Stimulated activated CD8-positive, alpha-beta memory T cell treated with anti-CD3 and anti-CD28 coated beads, Interleukin-4, amount 100 ng/mL, for 4 hours (primary cell): ENCODE measurements at regions not wholly inside any gene's neighbourhood (a gene's known extent, or its start where the extent isn't known, plus 50 kb on each side); places are given as distances from the start of the nearest gene placed in this dataset.
"Not testable (repeated sequence)": the region's sequence is repeated elsewhere in the genome, so short reads cannot be mapped to it uniquely, and the experiment has no call there.

Experiments
- DNase-seq, 2 donors: peaks; one replicate each; pipeline ENCODE4 v3.0.0-alpha.2; 2020; ENCODE audit warnings: low read depth in 2 of 2, low spot score in 1 of 2

- DNase-seq, result not testable (repeated sequence)
Observed at GRCh38 chr11:14573539-14574057, 53.4 kb upstream of the PSMA1 start.

GRCh38 chr11:14577292-14577691 lies 57.1 kb upstream of the PSMA1 start:
- DNase-seq, result no peak

GRCh38 chr11:14577835-14578529 lies 57.8 kb upstream of the PSMA1 start:
- no peak for DNase-seq

- peak; percentile 22 to 40 for DNase-seq
Observed at GRCh38 chr11:14578541-14578956, 58.4 kb upstream of the PSMA1 start.

- DNase-seq, result no peak
Observed at GRCh38 chr11:14579646-14580045, 59.5 kb upstream of the PSMA1 start.

GRCh38 chr11:14582793-14583192 lies 60.8 kb upstream of the PDE3B start:
- no peak for DNase-seq

- DNase-seq, result no peak
Observed at GRCh38 chr11:14583252-14584034, 60.2 kb upstream of the PDE3B start.

GRCh38 chr11:14584035-14584363 lies 59.6 kb upstream of the PDE3B start:
- DNase-seq, result no peak

GRCh38 chr11:14584595-14584994 lies 59.0 kb upstream of the PDE3B start:
- no peak for DNase-seq

- DNase-seq, result no peak
Observed at GRCh38 chr11:14585438-14585837, 58.2 kb upstream of the PDE3B start.

- no peak for DNase-seq
Observed at GRCh38 chr11:14587258-14587657, 56.3 kb upstream of the PDE3B start.

- DNase-seq, result no peak
Observed at GRCh38 chr11:14588681-14589080, 54.9 kb upstream of the PDE3B start.

GRCh38 chr11:14589421-14589820 lies 54.2 kb upstream of the PDE3B start:
- DNase-seq, result no peak

GRCh38 chr11:14591046-14591445 lies 52.6 kb upstream of the PDE3B start:
- DNase-seq, result not testable (repeated sequence)

- DNase-seq, result no peak
Observed at GRCh38 chr11:14593671-14594070, 49.9 kb upstream of the PDE3B start.
